ENCODE measurements at regions not wholly inside any gene's neighbourhood (a gene's known extent, or its start where the extent isn't known, plus 50 kb on each side); places are given as distances from the start of the nearest gene placed in this dataset.
"Not testable (repeated sequence)": the region's sequence is repeated elsewhere in the genome, so short reads cannot be mapped to it uniquely, and the experiment has no call there.

DNA sequence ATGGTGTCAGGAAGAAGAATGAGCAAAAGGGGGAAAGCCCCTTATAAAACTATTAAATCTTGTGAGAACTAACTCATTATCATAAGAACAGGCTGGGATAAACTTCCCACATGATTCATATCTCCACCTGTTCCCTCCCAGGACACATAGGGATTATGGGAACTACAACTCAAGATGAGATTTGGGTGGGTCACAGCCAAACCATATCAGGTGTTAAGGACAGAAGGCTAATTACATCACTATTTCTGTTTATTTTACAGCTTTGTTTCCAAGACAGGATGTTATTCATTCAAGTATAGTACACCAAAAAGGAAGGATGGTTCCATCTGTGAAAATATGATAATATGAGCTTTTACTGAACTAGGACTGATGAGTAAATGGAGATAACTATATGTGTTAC, 63.7 kb upstream of the ARSJ start:
- TF ChIP-seq, protein P1, sequence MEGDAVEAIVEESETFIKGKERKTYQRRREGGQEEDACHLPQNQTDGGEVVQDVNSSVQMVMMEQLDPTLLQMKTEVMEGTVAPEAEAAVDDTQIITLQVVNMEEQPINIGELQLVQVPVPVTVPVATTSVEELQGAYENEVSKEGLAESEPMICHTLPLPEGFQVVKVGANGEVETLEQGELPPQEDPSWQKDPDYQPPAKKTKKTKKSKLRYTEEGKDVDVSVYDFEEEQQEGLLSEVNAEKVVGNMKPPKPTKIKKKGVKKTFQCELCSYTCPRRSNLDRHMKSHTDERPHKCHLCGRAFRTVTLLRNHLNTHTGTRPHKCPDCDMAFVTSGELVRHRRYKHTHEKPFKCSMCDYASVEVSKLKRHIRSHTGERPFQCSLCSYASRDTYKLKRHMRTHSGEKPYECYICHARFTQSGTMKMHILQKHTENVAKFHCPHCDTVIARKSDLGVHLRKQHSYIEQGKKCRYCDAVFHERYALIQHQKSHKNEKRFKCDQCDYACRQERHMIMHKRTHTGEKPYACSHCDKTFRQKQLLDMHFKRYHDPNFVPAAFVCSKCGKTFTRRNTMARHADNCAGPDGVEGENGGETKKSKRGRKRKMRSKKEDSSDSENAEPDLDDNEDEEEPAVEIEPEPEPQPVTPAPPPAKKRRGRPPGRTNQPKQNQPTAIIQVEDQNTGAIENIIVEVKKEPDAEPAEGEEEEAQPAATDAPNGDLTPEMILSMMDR (conservative IDR thresholded peaks at IDR 0.05), result no peak
- no peak for TF ChIP-seq ZFX (IDR thresholded peaks at IDR 0.05)
- no peak overlapping the region for H3K27ac ChIP-seq

DNA sequence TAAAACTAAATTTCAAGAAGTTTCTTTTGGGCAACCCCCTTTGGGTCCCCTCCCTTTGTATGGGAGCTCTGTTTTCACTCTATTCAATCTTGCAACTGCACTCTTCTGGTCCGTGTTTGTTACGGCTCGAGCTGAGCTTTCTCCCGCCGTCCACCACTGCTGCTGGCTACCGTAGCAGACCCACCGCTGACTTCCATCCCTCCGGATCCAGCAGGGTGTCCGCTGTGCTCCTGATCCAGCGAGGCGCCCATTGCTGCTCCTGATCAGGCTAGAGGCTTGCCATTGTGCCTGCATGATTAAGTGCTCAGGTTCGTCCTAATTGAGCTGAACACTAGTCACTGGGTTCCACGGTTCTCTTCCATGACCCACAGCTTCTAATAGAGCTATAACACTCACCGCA, 64.9 kb upstream of the ARSJ start:
- not testable (repeated sequence) for H3K27ac ChIP-seq

DNA sequence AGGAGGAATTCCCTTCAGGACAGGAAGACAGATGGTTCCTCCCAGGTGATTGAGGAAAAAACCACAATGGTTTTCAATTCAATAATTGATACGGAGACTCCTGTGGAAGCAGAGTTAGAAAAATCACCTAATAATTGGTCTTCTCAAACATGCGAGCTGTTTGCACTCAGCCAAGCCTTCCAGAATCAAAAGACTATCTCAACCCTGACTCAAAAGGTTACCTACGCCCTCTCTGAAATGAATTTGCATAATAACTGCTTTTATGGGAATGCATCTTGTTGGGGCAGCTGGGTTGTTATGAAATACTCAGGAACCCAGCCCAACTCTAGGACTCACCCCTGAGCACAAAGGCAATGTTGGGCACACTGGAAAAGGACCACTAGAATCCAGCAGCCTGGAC, 66.9 kb upstream of the ARSJ start:
- H3K27ac ChIP-seq, result no peak overlapping the region
- TF ChIP-seq ZFX (IDR thresholded peaks at IDR 0.05), result no peak
- TF ChIP-seq, protein P1 (conservative IDR thresholded peaks at IDR 0.05), result no peak

DNA sequence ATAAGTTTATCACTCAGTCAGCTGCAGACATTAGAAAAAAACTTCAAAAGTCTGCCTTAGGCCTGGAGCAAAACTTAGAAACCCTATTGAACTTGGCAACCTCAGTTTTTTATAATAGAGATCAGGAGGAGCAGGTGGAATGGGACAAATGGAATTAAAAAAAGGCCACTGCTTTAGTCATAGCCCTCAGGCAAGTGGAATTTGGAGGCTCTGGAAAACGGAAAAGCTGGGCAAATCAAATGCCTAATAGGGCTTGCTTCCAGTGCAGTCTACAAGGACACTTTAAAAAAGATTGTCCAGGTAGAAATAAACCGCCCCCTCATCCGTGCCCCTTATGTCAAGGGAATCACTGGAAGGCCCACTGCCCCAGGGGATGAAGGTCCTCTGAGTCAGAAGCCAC, 68.7 kb upstream of the ARSJ start:
- not testable (repeated sequence) for H3K27ac ChIP-seq

DNA sequence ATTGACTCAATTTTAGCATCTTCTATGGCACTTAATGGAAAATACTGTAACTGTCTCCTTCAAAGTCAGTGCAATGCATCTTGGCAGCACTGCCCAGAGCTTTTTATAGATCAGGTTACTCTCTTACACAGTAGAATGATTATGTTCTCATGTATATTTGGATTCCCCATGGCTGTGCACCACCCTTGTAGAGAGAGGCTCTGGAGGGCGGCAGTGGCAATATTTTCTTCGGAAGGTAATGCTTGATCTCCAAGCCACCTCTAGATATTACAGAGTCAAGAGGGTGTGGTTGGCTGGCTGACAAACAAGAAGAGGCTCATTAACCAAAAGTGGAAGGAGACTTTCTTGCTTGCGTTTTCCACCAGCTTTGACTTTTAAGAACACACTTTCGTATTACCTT, 72.8 kb upstream of the ARSJ start:
- TF ChIP-seq, protein P1 (conservative IDR thresholded peaks at IDR 0.05), result no peak
- TF ChIP-seq ZFX (IDR thresholded peaks at IDR 0.05), result no peak
- H3K27ac ChIP-seq, result no peak overlapping the region

DNA sequence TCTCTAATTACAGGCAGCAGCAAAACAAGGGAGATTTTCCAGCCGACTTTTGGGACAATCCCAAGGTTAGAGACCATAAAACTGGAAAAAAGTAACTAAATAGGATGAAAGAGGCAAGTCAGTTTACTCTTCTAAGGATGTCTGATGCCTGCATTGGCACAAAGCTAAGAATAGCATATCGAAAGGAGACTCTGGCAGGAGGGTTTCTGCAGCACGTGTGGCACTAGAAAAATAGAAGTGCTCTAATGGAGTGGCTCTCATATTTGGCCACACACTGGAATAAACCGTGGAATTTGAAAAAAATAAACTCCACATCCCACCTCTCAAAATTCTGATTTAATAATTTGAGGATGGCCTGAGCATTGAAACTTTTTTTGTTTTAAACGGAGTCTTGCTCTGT, 77.2 kb upstream of the ARSJ start:
- TF ChIP-seq, protein P1 (conservative IDR thresholded peaks at IDR 0.05), result no peak
- TF ChIP-seq ZFX (IDR thresholded peaks at IDR 0.05), result no peak
- H3K27ac ChIP-seq, result no peak overlapping the region

DNA sequence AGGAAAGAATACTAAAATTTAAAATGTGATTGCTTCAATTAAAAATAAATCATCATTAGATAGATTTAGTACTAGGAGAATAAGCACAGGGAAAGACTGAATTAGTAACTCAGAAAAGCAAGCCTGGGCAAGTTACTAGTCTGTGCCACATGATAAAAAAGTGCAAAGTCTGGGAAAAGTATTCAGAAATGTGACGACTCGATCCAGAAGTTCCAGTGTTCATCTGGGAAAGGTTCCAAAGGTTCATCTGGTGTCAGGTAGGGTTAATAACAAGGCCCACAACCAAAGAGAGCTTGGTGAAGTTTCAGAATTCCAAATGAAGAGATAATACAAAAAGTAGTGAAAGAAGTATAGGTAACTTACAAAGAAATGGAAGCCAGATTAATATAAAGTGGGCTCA, 78.3 kb upstream of the ARSJ start:
- TF ChIP-seq, protein P1 (conservative IDR thresholded peaks at IDR 0.05), result peak; percentile 34
- no peak for TF ChIP-seq ZFX (IDR thresholded peaks at IDR 0.05)
- no peak overlapping the region for H3K27ac ChIP-seq

DNA sequence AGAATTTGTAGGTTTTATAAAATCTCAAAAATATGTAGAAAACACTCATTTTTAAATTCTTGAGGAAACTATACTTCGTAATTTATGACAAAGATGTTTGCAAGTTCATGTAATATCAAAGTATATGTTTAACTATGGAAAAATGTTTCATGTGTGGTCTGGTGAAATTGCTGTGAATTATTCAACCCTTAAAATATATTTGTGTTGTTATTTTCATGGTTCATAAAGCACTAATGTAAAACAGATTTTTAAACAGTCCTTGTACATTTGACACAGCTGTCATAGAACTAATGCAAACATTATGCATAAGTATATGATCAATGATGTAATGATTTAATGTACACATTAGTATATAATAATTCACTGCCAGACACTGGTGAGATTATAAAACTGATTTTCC, 83.1 kb upstream of the ARSJ start:
- no peak overlapping the region for H3K27ac ChIP-seq
- TF ChIP-seq, protein P1 (conservative IDR thresholded peaks at IDR 0.05), result no peak
- TF ChIP-seq ZFX (IDR thresholded peaks at IDR 0.05), result no peak

DNA sequence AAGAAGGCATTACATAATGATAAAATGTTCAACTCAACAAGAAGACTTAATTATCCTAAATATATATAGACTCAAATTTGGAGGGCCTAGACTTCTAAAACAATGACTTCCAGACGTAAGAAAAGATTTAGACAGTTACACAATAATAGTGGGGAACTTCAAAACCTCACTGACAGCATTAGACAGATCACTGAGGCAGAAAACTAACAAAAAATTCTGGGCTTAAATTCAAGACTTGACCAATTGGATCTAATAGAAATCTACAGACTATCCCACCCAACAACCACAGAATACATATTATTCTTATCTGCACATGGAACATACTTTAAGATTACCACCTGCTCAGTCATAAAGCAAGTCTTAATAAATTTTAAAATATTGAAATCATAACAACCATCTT, 93.3 kb upstream of the ARSJ start:
- TF ChIP-seq, protein P1 (conservative IDR thresholded peaks at IDR 0.05), result no peak
- no peak for TF ChIP-seq ZFX (IDR thresholded peaks at IDR 0.05)
- H3K27ac ChIP-seq, result no peak overlapping the region
